ENCODE measurements at regions not wholly inside any gene's neighbourhood (a gene's known extent, or its start where the extent isn't known, plus 50 kb on each side); places are given as distances from the start of the nearest gene placed in this dataset.

DNA sequence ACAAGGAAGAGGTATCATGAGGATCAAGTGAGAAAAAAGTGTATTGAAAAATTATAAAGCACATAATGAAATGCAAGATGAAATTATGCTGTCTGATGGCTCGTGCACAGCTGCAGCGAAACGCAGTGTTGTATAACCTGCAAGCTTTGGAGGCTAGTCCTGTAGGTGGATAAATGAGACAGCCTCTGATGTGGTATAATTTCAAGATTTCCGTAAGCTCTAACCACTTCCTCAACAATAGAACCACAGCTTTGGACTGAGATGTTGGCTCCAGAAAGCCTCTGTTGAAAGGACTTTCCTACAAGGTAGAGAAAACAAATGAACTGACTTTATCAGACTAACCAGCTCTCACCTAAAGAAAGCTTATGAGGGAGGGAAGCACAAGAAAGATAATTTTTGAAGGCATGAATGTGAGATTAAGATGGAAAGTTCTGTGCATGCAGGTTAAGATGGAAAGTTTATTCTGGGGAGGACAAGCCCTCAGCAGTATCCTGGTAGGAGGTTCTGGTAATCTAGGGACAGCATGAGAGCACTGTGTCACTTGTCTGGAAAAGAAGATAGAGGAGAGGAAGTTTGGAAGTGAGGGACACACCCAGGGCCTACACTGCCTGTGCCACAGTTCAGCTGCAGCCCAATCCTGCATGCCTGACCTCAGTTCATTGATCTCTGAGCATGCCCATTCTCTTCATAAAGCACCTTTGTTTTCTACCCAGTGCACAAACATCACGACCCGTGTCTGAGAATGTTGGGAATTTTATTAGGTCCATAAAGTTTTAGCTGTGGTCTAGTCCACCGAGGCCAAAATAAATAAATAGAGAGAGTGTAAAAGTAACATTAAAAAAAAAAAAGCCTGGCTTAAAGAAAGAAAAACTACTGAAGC lies 161.5 kb upstream of the SFRP2 start:
- no peaks in the 10 kb centered on the region for H3K9me3 ChIP-seq (ENCODE audit: control insufficient read depth in 2 of 2, insufficient read depth in 1 of 2, low read depth in 1 of 2, low read length in 1 of 2)
- H3K4me3 ChIP-seq (ENCODE audit: low read depth in 1 of 3, low read length in 3 of 3): no peak overlapping the region
- WGBS, 3 donors: 39 to 54% (median 47%) methylated on average over 7 of the region's 7 CpGs
- DNase-seq (peak; percentile 4 to 30), FAIRE-seq (no peak)
- no peaks in the 10 kb centered on the region for H3K27me3 ChIP-seq (ENCODE audit: control insufficient read depth in 3 of 3, insufficient read depth in 3 of 3, low read length in 3 of 3)
- no peaks in the 10 kb centered on the region for H3K36me3 ChIP-seq (ENCODE audit: control insufficient read depth in 3 of 3, insufficient read depth in 2 of 3, low read depth in 1 of 3, low read length in 3 of 3)
- no peak overlapping the region for H3K27ac ChIP-seq (ENCODE audit: low read depth in 1 of 3, low read length in 2 of 3)
- no peaks in the 10 kb centered on the region for H3K4me1 ChIP-seq (ENCODE audit: control insufficient read depth in 3 of 3, insufficient read depth in 2 of 3, low read depth in 1 of 3, low read length in 2 of 3)

DNA sequence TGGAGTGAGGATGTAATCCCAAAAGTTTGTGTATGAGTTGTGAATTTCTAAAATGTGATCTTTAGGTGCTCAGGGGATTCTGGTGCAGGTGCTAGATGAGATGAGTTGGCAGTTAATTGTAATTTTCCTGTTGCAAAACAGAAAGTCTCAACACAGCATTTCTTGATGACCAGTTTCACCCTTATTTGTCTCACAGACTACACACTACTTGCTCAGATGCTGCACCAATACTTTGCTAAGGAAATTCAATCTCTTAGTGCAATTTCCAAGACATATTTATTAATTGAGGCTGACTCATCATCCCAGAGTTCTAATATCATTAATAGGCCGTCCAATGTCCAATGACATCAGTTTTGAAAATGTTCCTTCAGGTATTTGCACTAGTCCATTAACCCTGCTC lies 159.2 kb upstream of the SFRP2 start:
- H3K4me1 ChIP-seq (ENCODE audit: control insufficient read depth in 3 of 3, insufficient read depth in 2 of 3, low read depth in 1 of 3, low read length in 2 of 3): no peaks in the 10 kb centered on the region
- no peak overlapping the region for H3K4me3 ChIP-seq (ENCODE audit: low read depth in 1 of 3, low read length in 3 of 3)
- FAIRE-seq (no peak), DNase-seq (no peak)
- no peak overlapping the region for H3K27ac ChIP-seq (ENCODE audit: low read depth in 1 of 3, low read length in 2 of 3)
- no peaks in the 10 kb centered on the region for H3K36me3 ChIP-seq (ENCODE audit: control insufficient read depth in 3 of 3, insufficient read depth in 2 of 3, low read depth in 1 of 3, low read length in 3 of 3)
- 66 to 75% (median 71%) methylated on average over 1 of the region's 1 CpG for WGBS, 3 donors
- H3K27me3 ChIP-seq (ENCODE audit: control insufficient read depth in 3 of 3, insufficient read depth in 3 of 3, low read length in 3 of 3): no peaks in the 10 kb centered on the region
- H3K9me3 ChIP-seq (ENCODE audit: control insufficient read depth in 2 of 2, insufficient read depth in 1 of 2, low read depth in 1 of 2, low read length in 1 of 2): no peaks in the 10 kb centered on the region

DNA sequence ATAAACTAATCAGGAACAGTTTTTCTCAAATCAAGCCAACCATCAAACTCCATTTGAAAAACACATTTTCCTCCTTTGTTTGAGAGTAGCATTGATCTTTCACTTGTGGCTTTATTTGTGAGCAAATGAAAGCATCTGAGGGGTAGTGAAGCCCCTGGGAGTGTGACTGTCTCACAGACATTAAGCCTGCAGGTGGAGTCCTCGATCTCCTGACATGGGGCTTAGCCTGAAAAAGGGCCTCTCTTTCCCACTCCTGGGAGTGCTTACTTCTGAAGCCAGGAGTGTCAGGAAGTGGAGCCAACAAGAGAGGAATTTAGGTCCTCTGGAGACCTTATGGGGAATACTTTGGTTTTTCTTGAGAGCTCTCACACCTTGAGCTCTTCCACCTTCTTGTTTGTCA lies 158.2 kb upstream of the SFRP2 start:
- no peaks in the 10 kb centered on the region for H3K9me3 ChIP-seq (ENCODE audit: control insufficient read depth in 2 of 2, insufficient read depth in 1 of 2, low read depth in 1 of 2, low read length in 1 of 2)
- no peak overlapping the region for H3K4me3 ChIP-seq (ENCODE audit: low read depth in 1 of 3, low read length in 3 of 3)
- no peaks in the 10 kb centered on the region for H3K27me3 ChIP-seq (ENCODE audit: control insufficient read depth in 3 of 3, insufficient read depth in 3 of 3, low read length in 3 of 3)
- FAIRE-seq: no peak
- H3K36me3 ChIP-seq (ENCODE audit: control insufficient read depth in 3 of 3, insufficient read depth in 2 of 3, low read depth in 1 of 3, low read length in 3 of 3): no peaks in the 10 kb centered on the region
- no peak overlapping the region for H3K27ac ChIP-seq (ENCODE audit: low read depth in 1 of 3, low read length in 2 of 3)
- WGBS, 3 donors: 81 to 91% (median 89%) methylated on average over 1 of the region's 1 CpG
- H3K4me1 ChIP-seq (ENCODE audit: control insufficient read depth in 3 of 3, insufficient read depth in 2 of 3, low read depth in 1 of 3, low read length in 2 of 3): no peaks in the 10 kb centered on the region
- DNase-seq: no peak

DNA sequence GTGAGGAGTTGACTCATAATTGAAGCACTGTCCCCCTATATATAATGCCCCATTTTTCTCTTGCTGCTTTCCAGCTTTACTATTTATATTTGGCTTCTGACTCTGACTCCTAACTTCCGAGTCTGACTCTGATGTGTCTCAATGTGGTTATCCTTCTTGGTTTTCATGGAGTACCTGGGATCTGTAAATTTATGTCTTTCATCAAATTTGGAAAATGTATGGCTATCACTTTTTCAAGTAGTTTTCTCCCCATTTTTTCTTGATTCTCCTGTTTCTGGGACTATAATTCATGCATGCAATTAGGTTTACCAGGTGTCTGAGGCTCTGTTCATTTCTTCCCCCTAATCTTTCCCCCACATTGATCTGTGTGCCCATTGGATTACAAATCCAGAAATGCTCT lies 156.8 kb upstream of the SFRP2 start:
- FAIRE-seq: no peak

DNA sequence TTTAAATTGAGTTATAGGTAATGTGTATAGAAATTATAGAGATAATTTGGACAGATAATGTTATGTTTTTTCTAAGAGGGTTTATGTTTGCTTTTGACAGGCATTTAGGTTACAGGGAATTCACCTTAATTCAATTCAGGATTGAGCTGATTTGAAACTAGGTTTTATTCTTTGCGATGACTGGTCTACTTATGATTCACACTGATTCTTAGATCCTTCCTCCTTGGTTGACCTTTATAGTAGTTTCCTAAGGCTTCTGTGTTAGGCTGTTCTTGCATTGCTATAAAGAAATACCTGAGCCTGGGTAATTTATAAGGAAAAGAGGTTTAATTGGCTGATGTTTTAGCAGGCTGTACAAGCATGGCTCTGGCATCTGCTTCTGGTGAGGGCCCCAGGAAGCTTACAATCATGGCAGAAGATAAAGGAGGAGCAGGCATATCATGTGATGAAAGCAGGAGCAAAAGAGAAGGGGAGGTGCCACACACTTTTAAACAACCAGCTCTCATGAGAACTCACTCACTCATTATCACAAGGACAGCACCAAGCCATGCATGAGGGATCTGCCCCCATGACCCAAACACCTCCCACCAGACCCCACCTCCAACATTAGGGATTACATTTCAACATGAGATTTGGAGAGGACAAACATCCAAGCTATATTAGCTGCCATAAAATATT lies 155.0 kb upstream of the SFRP2 start:
- no peaks in the 10 kb centered on the region for H3K36me3 ChIP-seq (ENCODE audit: control insufficient read depth in 3 of 3, insufficient read depth in 2 of 3, low read depth in 1 of 3, low read length in 3 of 3)
- H3K27ac ChIP-seq (ENCODE audit: low read depth in 1 of 3, low read length in 2 of 3): no peak overlapping the region
- no peaks in the 10 kb centered on the region for H3K4me1 ChIP-seq (ENCODE audit: control insufficient read depth in 3 of 3, insufficient read depth in 2 of 3, low read depth in 1 of 3, low read length in 2 of 3)
- H3K9me3 ChIP-seq (ENCODE audit: control insufficient read depth in 2 of 2, insufficient read depth in 1 of 2, low read depth in 1 of 2, low read length in 1 of 2): no peaks in the 10 kb centered on the region
- DNase-seq (no peak), FAIRE-seq (no peak)
- no peak overlapping the region for H3K4me3 ChIP-seq (ENCODE audit: low read depth in 1 of 3, low read length in 3 of 3)
- no peaks in the 10 kb centered on the region for H3K27me3 ChIP-seq (ENCODE audit: control insufficient read depth in 3 of 3, insufficient read depth in 3 of 3, low read length in 3 of 3)
- WGBS, 3 donors: 68 to 94% (median 69%) methylated on average over 1 of the region's 1 CpG

More for the DNA sequence above, 156.8 kb upstream of the SFRP2 start:
- Histone ChIP-seq H3K4me1 (ENCODE audit: control insufficient read depth in 3 of 3, insufficient read depth in 2 of 3, low read depth in 1 of 3, low read length in 2 of 3) (no peaks in the 10 kb centered on the region), H3K27ac (ENCODE audit: low read depth in 1 of 3, low read length in 2 of 3) (no peak overlapping the region), H3K36me3 (ENCODE audit: control insufficient read depth in 3 of 3, insufficient read depth in 2 of 3, low read depth in 1 of 3, low read length in 3 of 3) (no peaks in the 10 kb centered on the region), H3K4me3 (ENCODE audit: low read depth in 1 of 3, low read length in 3 of 3) (no peak overlapping the region), H3K27me3 (ENCODE audit: control insufficient read depth in 3 of 3, insufficient read depth in 3 of 3, low read length in 3 of 3) (no peaks in the 10 kb centered on the region), H3K9me3 (ENCODE audit: control insufficient read depth in 2 of 2, insufficient read depth in 1 of 2, low read depth in 1 of 2, low read length in 1 of 2) (no peaks in the 10 kb centered on the region)
- WGBS, 3 donors: 88 to 97% (median 88%) methylated on average over 1 of the region's 1 CpG
- no peak for DNase-seq

DNA sequence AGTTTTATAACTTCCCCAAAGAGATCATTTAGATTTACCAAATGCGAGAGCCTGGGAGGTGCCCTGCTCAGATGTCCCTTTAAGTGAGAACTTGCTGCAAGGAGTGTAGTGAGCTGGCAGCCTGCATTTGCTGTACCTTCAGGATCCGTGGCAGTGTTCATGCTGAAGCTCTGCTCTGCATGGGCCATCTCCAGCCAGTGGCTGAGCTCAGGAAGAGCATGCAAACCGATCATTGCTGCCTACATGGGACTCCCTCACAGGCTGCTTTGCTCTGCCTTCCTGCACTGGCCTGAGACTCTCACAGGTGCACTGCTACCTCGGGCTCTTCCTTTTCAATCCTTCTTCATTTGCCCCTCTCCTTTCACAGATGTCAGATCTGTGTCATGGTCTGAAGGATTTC lies 152.0 kb upstream of the SFRP2 start:
- Histone ChIP-seq H3K27me3 (ENCODE audit: control insufficient read depth in 3 of 3, insufficient read depth in 3 of 3, low read length in 3 of 3) (peaks cover 0 to 2% (median 0%) of the 10 kb centered on the region in 3 donors), H3K36me3 (ENCODE audit: control insufficient read depth in 3 of 3, insufficient read depth in 2 of 3, low read depth in 1 of 3, low read length in 3 of 3) (no peaks in the 10 kb centered on the region), H3K4me3 (ENCODE audit: low read depth in 1 of 3, low read length in 3 of 3) (no peak overlapping the region), H3K4me1 (ENCODE audit: control insufficient read depth in 3 of 3, insufficient read depth in 2 of 3, low read depth in 1 of 3, low read length in 2 of 3) (no peaks in the 10 kb centered on the region), H3K9me3 (ENCODE audit: control insufficient read depth in 2 of 2, insufficient read depth in 1 of 2, low read depth in 1 of 2, low read length in 1 of 2) (no peaks in the 10 kb centered on the region), H3K27ac (ENCODE audit: low read depth in 1 of 3, low read length in 2 of 3) (no peak overlapping the region)
- 59 to 65% (median 59%) methylated on average over 4 of the region's 4 CpGs for WGBS, 3 donors
- DNase-seq (no peak), FAIRE-seq (no peak)

DNA sequence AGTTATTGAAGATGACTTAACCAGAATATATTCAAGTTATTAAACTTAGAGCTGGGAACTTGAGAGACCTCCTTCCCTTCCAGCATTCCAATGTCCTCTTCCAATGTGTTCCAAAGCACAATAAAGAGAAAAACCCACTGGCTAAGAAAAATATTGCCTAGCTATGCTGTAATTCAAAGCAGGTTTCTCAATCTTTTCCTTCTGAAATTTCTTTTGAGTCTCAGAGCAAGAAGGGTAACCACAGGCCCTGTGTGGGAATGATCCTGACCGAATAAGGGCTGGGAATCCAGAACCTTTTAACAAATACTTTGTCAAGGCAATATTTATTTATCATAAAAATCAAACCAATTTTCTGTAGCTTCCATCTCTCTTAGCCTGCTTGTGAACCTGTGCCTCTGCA lies 150.7 kb upstream of the SFRP2 start:
- FAIRE-seq: no peak
- Histone ChIP-seq H3K4me1 (ENCODE audit: control insufficient read depth in 3 of 3, insufficient read depth in 2 of 3, low read depth in 1 of 3, low read length in 2 of 3) (no peaks in the 10 kb centered on the region), H3K9me3 (ENCODE audit: control insufficient read depth in 2 of 2, insufficient read depth in 1 of 2, low read depth in 1 of 2, low read length in 1 of 2) (no peaks in the 10 kb centered on the region), H3K27ac (ENCODE audit: low read depth in 1 of 3, low read length in 2 of 3) (no peak overlapping the region), H3K27me3 (ENCODE audit: control insufficient read depth in 3 of 3, insufficient read depth in 3 of 3, low read length in 3 of 3) (peaks cover 0 to 2% (median 0%) of the 10 kb centered on the region in 3 donors), H3K36me3 (ENCODE audit: control insufficient read depth in 3 of 3, insufficient read depth in 2 of 3, low read depth in 1 of 3, low read length in 3 of 3) (no peaks in the 10 kb centered on the region), H3K4me3 (ENCODE audit: low read depth in 1 of 3, low read length in 3 of 3) (no peak overlapping the region)
- no peak for DNase-seq
- WGBS, 3 donors: 91 to 96% (median 91%) methylated on average over 1 of the region's 1 CpG

DNA sequence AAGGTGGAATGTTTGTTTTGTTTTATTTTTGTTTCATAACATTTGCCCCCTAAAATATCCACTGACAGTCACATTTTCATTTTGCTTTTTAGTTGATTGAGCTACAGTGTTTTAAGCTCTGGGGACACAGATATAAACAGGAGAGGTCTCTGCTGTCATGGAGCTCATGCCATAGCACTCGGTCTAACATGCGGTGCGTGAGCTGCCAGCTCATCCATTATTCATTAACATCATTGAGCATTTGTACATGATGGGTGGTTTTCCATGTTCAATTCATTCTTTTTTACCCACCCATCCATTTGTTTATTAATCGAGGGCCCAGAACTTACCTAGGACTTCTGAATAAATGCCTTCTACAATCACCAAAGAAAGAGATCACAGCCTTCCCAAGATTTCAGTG lies 150.1 kb upstream of the SFRP2 start:
- Histone ChIP-seq H3K9me3 (ENCODE audit: control insufficient read depth in 2 of 2, insufficient read depth in 1 of 2, low read depth in 1 of 2, low read length in 1 of 2) (no peaks in the 10 kb centered on the region), H3K27me3 (ENCODE audit: control insufficient read depth in 3 of 3, insufficient read depth in 3 of 3, low read length in 3 of 3) (peaks cover 0 to 2% (median 0%) of the 10 kb centered on the region in 3 donors), H3K27ac (ENCODE audit: low read depth in 1 of 3, low read length in 2 of 3) (no peak overlapping the region), H3K4me3 (ENCODE audit: low read depth in 1 of 3, low read length in 3 of 3) (no peak overlapping the region), H3K4me1 (ENCODE audit: control insufficient read depth in 3 of 3, insufficient read depth in 2 of 3, low read depth in 1 of 3, low read length in 2 of 3) (no peaks in the 10 kb centered on the region), H3K36me3 (ENCODE audit: control insufficient read depth in 3 of 3, insufficient read depth in 2 of 3, low read depth in 1 of 3, low read length in 3 of 3) (no peaks in the 10 kb centered on the region)
- FAIRE-seq (no peak), DNase-seq (no peak)
- 90 to 96% (median 92%) methylated on average over 4 of the region's 4 CpGs for WGBS, 3 donors

All from small intestine (tissue), 7 donors.